Left colon (tissue), 2 donors: ENCODE measurements at regions not wholly inside any gene's neighbourhood (a gene's known extent, or its start where the extent isn't known, plus 50 kb on each side); places are given as distances from the start of the nearest gene placed in this dataset.
"Not testable (repeated sequence)": the region's sequence is repeated elsewhere in the genome, so short reads cannot be mapped to it uniquely, and the experiment has no call there.

ENCODE experiments used
- ATAC-seq: fragments of 200-7000 bp; cut with Tn5 transposase; one replicate; pipeline ENCODE4 v1.9.1; 2020; ENCODE audit warnings: mild to moderate bottlenecking, moderate library complexity
- DNase-seq, 2 donors: peaks; one replicate each; pipeline ENCODE4 v3.0.0-alpha.2; 2020
- intact Hi-C, 2 donors: fragments of 100-400 bp; cut with DNase I in 1 of 2; cut with micrococcal nuclease in 1 of 2; formaldehyde crosslinking; loops; one replicate each; pipeline versions ENCODE4 v1.11.2 to v1.14.0; 2022; cut with DNase I, micrococcal nuclease
- donor health status: DM: no; HTN: no; CAD: no.
- donor health status: DM: yes; HTN: yes; CAD: no.

DNA sequence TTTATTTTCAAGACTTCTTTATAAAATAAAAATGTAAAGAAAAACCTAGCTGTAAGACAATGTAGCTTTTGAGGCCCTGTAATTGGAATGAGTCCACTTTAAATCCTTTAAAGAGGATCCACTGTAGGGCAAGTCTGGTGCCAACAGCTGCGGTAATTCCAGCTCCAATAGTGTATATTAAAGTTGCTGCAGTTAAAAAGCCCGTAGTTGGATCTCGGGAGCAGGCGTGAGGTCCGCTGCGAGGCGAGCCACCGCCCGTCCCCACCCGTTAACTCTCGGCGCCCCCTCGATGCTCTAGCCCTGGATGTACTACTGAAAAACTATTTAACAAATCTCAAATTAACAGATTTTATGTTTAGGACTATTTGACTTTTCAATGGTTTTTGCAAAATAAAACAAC lies 414.7 kb upstream of the SEMA3C start:
- DNase-seq (no peak), ATAC-seq (no peak)
- intact Hi-C loops = no loop called here

DNA sequence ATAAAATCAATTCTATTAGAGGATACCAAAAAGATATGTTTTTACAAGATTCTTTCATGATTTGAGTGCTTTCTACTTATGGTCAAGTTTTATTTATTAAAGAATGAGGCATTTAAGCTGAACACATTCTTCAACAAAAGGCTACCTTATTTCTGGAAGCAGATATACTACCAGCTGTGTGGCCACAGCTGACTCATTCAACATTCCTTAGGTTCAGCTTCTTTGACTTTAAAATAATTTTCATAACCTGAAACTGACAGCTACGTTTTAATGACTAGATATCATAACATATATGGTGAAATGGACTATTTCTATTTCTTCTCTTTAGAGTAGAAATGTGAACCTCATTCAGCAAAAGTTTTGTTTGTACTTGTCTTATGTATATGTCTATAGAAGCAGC lies 414.2 kb upstream of the SEMA3C start:
- intact Hi-C loops = no loop called here

DNA sequence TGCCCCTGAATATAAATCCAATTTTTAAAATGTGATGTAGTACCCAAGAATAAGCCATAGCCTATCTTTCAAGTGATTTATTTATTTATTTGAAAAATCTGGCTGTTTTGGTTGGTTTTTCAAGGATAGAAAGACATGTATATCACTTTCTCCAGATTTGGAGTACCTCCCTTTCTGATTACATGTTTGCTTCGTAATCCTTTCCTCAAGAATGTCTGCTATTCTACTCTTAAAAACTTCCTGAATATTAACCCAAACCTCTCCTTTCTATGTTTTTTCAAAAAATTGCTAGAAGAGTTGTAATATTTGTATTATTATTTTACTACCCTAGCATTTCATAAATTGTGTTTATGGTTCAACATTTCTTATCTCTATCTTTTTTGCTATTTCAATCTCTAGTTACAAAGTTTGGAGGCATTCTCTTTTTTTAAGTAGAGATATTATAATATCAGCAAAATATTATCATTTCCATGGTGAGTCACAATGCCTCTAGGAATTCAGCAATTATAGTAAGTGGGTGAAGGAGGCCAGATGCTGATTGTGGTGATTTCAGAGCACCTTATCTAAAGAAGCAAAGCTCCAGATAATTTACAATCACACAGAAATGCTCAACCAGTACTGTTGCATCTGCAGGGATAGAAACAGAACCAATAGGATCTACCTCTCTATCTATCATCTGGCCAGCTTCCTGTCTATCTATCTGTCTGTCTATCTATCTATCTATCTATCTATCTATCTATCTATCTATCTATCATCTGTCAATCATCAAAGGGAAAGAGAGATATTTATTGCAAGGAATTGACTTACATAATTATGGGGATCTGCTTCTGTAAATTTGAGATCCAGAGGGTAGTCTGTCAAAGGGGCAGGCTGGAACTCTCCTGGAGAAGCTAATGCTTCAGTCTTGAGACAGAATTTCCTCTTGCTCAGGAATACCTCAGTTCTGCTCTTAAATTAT lies 412.5 kb upstream of the SEMA3C start:
- DNase-seq (no peak), ATAC-seq (no peak)
- intact Hi-C loops = no loop called here

More for the DNA sequence above, 414.2 kb upstream of the SEMA3C start:
- DNase-seq = no peak
- ATAC-seq = no peak

DNA sequence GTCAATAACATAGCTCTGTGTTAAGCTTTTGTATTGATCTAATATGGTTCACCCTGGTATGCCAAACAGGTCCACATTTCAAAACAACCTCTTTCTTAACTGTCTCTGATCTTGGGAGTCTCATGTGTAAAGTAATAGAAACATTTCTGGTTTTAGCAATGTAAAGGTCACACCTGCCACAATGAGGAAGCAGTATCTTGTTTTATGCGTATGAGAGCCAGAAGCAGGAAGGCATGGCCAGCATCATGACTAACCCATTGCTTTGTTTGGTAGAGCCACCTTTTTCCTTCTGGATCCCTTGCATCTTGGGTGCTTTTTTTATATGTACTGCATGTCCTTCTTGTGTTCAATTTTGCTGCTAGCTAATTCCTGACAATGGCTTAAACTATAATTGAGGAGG lies 411.3 kb upstream of the SEMA3C start:
- ATAC-seq = peak; percentile 100
- intact Hi-C loops = no loop called here
- DNase-seq = no peak

DNA sequence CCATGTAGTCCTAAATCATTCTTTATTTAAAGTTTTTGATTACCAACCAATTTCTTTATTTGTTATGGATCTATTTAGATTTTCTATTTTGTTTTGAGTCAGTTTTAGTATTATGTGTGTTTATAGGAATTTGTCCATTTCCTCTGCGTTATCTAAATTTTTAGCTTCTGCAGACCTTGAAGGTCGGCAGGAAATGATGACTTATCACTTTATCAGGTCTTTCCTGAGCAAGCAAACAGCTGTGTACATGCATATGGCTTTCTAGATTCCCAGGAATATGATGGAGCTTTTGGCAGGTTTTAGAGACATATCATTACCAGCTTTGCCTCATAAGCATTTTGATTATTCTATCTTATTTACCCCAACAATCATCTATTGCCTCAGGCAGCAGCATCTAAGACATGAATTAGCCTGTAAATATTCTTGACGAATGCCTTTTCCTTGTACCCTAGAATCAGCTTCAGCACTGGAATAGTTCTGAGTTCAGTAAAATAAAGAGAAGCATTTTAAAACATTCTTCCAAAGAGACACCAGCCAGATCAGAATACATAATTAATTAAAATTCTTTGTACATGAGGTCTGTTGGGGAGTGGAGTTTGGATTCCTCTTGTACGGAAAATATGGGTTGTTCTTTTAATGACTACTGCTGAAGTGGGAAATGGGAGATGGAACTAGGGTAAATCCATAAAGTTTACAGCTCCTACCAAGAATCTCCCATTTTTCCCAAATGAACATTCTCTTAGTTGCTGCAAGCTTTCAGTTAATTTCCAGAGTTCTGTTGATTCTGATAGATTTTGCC lies 408.8 kb upstream of the SEMA3C start:
- no peak for ATAC-seq
- DNase-seq = no peak
- intact Hi-C loops = no loop called here

DNA sequence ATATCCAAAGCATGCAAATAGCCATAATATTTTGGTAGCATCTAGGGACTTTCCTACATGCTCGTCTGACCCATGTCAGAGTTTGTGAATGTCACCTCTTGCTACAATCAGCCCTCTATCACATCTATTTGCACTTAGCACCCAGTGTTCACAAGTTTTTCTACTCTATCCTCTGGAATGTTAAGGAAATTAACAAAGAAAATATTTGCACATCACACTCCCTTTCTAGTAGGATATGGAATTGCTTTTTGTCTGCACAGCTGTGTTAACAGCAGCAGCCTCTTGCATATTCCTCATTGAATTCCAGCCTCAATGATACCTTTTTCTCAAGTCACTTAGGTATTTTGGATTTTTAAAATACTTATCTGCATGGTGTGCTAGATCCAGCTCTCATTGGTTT lies 403.1 kb upstream of the SEMA3C start:
- ATAC-seq (peak; percentile 64), DNase-seq (no peak)
- intact Hi-C loops = no loop called here

DNA sequence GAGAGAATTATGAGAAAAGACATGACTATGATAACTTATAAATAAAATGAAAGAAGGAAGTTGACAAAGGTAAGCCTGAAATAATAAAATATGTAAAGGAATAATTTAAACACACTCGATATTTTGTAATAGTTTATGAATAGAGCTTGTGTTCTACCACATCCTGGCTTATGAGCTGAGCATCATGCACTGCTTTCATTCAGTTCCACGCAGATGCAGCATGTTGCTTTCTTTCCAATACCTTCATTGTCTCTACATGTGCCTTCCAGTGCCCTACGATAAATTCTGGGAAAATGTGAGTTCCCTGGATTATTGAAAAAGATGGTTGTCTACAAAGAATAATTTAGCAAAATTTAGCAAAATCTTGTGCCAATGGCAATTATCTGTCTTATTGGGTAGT lies 398.9 kb upstream of the SEMA3C start:
- no peak for ATAC-seq
- DNase-seq = no peak
- intact Hi-C loops = no loop called here

DNA sequence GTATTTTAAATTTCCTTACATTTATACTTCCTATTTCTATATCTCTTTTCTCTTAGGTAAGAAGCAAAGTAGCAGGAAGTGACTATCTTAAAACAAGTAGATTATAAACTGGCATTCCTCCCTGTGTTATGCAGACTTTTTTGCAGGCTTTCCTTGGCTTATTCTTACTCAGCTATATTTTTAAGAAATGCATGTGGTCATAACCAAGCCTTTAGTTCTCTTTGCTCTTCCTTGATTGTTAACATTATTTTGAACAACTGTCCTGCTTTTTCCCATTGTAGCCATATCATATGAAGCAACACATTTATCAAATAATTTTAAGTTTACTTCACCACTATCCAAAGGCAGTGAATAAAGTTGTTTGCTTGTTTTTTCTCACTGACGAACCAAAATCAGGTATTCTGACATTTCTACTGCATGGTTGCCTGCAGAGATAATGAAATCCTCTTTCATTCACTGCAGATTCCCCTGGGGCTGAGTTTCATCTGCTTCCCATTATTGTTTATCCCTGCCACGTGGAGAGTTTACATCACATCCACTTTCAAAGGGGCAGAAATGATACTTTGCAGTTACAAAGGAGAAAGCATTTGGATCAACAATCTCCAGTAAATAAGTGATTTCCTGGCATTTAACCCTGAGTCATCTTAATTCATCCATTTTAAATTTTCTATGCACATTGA lies 389.9 kb upstream of the SEMA3C start:
- intact Hi-C loops = no loop called here
- ATAC-seq = no peak
- no peak for DNase-seq

DNA sequence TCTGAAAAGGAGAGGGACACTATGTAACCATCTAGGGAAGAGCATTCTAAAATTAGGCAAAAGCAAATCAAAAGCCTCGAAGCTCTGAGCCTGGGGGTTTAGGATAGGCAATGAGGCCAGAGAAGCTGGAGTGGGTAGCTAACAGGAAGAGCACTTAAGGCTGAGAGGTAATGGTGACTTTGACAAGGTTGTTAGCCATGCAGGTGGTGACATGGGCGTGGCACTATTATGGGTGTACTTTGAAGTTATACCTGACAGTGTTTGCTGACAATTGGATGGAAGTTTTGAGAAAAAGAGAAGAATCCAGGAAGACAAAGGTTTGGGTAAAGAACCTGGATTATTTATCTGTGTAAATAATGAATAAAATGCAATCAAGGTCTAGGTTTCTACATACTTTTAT lies 383.0 kb upstream of the SEMA3C start:
- intact Hi-C loops = no loop called here
- ATAC-seq (peak; percentile 98), DNase-seq (peak; percentile 71)

DNA sequence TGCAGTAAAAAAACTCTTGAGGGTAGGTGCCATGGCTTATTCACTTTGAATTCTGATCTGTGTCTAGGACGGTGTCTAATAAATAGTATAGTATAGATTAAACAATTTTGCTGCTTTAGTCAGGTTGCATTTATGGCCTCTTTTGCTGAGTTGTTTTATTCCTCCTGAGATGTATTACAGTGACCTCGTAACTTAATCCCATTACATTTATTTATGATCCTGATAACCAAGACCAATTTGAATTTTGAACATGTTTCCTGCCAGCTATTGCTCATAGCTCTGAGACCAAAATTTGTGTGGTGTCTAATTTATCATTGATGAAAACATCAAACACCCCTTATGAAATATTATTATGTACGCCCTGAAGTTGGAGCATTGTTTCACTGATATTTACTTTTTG lies 381.9 kb upstream of the SEMA3C start:
- ATAC-seq = no peak
- DNase-seq = no peak
- intact Hi-C loops = no loop called here

DNA sequence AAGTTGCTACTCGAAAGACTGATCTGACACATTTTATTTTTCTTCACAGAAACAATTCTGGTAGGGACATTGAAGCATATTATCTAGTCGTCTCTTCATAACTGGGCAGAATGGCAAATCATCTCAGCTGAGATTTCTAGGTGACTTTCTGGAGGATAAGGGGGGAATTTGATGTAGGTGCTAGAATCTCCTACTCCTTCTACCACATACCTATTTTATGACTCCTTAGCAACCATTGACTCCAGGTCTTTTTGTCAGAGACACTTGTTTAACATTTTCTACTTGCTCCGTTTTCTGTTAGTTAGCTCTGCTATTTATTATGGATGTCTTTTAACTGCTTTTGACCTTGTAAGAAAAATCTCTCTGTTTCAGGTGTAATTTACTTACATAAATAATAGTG lies 380.9 kb upstream of the SEMA3C start:
- no peak for ATAC-seq
- no peak for DNase-seq
- intact Hi-C loops = no loop called here

DNA sequence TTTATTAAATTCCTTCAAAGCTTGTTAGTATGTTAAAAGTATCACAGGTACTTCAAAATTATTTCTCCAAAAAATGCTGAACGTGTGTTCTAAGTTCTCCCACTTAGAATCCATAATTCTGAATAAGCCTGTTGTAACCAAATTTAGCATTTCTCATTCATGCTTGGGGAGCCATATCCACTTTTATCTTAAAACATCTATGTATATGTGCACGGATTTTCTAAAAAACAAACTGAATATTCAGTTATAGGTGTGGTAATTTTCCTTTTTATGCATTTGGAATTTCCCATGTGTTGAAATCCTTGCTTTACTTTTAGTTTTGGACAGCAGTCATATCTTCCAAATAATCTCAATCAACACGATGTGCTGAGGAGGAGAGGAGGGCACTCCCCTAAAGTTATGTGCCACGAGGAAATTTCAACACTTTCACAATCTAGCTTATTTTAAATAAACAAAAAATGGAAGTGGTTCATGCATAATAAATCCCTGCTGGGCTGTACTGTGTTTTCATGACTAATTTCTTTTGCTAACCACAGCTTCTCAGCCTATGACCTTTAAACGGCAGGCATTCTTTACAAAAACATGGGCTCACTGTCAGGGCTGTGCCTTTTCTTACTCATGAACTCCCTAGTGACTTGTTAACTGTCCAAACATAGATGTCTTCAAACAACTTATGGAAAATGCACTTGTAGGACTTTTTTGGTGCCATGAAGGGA lies 380.3 kb upstream of the SEMA3C start:
- DNase-seq (no peak), ATAC-seq (peak; percentile 62)
- intact Hi-C loops = no loop called here

DNA sequence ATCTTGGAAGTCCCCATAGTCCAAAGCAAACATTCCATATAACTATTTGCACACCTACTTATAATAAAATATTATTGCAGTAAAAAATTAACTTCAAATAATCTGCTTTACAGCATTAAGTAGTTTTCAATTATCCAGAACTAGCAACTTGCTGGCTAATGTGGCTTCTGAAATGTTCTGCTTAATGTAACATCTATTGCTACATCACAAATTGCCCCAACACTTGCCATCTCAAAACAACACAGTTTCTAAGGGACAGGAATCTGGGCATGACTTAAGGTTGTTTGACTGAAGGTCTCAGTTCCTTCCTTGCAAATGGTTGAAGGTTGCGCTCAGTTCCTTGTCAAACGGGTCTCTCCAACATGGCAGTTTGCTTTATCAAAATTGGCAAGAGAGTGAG lies 378.5 kb upstream of the SEMA3C start:
- DNase-seq = no peak
- intact Hi-C loops = no loop called here
- ATAC-seq = peak; percentile 39

DNA sequence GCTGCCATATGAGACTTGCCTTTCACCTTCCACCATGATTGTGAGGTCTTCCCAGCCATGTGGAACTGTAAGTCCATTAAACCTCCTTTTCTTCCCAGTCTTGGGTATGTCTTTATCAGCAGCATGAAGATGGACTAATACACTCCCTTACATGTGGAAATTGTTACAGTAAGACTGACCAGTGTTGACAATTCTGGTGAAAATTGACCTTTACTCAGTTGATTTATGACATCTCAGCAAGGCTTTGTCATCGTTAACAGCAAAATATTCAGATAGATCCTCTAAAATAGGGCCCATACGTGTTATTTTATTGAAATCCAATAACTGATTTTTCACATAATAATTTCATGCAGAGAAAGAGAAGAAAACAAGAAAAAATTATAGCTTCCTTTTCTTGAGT lies 377.9 kb upstream of the SEMA3C start:
- no peak for ATAC-seq
- no peak for DNase-seq
- intact Hi-C loops = no loop called here

DNA sequence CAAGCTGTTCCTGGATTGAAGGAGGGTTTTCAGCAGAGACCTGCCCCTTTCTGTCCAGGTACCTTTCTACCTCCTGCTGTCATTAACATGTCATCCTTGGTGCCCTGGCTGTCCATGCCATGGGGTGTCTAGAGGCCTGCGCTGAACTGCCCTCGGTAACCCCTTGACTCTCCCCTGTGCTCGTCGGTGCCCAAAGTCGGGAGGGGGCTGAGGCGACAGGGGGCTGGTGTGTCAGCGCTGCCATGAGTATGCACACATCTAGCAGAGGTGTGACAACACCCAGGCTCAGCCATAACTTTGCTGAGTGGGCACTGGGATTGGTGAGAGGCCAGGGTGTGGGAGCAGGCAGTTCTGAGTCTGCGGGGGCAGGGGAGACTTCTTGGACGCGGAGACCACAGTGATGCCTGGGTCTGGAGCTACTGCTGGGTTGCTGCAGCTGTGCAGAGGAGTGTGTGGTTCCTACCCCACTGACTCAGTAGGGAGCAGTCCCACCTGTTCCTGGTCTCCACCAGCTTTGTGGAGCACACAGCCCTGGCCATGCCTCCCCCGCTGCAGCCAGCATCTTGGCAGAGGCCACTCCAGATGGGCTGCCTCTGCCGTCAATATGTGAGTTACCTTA lies 376.2 kb upstream of the SEMA3C start:
- no peak for ATAC-seq
- intact Hi-C loops = no loop called here

DNA sequence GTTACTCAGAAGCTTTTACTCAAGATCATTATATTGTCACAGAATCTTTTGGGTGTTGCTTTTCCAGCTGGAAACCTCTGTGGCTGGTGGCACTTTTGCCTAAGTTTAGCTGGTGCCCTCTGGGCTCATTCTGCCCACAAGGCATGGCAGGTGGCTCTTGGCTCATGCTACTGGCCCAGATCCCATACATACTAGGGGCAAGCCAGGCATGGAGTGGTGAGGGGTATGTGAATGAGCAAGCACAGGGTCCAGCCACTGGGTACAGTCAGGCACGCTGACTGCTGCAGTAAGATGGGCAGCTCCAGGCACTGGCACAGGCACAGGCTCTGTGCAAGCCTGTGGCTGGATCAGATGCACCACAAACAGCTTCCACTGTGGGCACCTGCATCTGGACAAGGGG lies 375.0 kb upstream of the SEMA3C start:
- intact Hi-C loops = no loop called here
- ATAC-seq = no peak
- DNase-seq = no peak

More for the DNA sequence above, 376.2 kb upstream of the SEMA3C start:
- DNase-seq = no peak

DNA sequence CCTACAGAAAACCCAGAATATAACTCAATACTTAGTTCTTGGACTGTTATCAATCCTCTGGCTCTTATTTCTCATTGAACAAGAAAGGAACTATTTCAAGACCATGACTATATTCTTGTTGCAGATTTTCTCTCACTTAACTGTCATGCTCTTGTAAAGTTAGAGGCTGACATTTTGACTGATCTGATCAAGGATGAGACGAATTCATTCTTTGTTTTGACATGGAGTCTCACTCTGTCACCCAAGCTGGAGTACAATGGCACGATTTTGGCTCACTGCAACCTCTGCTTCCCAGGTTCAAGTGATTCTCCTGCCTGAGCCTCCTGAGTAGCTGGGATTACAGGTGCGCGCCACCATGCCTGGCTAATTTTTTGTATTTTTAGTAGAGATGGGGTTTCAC lies 367.9 kb upstream of the SEMA3C start:
- ATAC-seq, intact Hi-C loops, DNase-seq: not testable (repeated sequence)

DNA sequence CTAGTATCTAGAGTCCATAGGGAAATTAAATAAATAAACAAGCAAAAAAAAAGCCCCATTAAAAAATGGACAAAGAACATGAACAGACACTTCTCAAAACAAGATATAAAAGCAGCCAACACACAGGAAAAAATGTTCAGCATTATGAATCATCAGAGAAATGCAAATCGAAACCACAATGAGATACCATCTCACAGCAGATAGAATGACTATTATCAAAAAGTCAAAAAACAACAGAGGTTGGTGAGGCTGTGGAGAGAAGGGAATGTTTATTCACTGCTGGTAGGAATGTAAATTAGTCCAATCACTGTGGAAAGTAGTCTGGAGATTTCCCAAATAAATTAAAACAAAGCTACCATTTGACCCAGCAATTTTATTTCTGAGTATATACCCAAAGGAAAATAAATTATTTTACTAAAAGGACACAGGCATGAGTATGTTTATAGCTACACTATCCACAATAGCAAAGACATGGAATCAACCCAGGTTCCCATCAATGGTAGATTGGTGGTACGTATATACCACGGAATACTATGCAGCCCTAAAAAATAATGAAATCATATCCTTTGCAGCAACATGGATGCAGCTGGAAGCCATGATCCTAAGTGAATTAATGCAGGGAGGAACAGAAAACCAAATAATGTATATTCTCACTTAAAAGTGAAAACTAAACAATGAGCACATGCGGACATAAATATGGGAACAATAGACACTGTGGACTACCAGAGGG lies 366.5 kb upstream of the SEMA3C start:
- ATAC-seq (no peak), DNase-seq (no peak)
- intact Hi-C loops = no loop called here
